Loucy (cell line): ENCODE measurements at regions not wholly inside any gene's neighbourhood (a gene's known extent, or its start where the extent isn't known, plus 50 kb on each side); places are given as distances from the start of the nearest gene placed in this dataset.

Experiments
- CTCF ChIP-seq: fragments of 200-600 bp; sonication (generic); conservative IDR thresholded peaks from 2 replicates; pipeline ENCODE4 v1.5.1; 2014; ENCODE audit warnings: mild to moderate bottlenecking, antibody characterized with exemption, low read length
- EZH2phosphoT487 ChIP-seq: fragments of 200-600 bp; IDR thresholded peaks from 2 replicates; pipeline ENCODE4 v1.6.1; 2018; ENCODE audit warnings: antibody characterized with exemption, mild to moderate bottlenecking, moderate library complexity, borderline replicate concordance

- TF ChIP-seq CTCF (no peak), EZH2phosphoT487 (no peak)
Observed at GRCh38 chr18:1014951-1015624, 110.4 kb downstream of the ADCYAP1 start.
